ENCODE measurements at regions not wholly inside any gene's neighbourhood (a gene's known extent, or its start where the extent isn't known, plus 50 kb on each side); places are given as distances from the start of the nearest gene placed in this dataset.

DNA sequence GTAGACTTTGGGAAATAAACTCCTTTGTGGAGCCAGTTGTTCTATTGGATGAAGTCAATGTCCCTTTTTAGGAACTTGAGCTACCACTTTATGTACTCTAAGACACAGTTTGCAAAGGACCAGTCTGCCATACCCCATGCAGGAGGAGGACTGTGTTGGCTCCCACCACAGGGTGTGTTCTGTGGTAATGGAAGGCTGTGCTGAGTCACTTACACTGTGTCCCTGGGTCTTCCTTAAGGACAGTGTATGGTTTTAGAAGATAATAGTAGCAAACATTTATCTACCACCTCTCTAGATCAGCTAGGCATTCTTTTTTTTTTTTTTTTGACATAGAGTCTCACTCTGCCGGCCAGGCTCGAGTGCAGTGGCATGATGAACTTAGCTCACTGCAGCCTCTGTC is 184.0 kb upstream of the PGRMC2 start:
- no peaks in the 10 kb centered on the region for H3K36me3 ChIP-seq
- intact Hi-C loops (cut with micrococcal nuclease), result no loop called here
- DNase-seq, result no peak
- H3K4me3 ChIP-seq, result no peak overlapping the region
- no peaks in the 10 kb centered on the region for H3K27me3 ChIP-seq (ENCODE audit: low read depth)
- TF ChIP-seq, protein P1, sequence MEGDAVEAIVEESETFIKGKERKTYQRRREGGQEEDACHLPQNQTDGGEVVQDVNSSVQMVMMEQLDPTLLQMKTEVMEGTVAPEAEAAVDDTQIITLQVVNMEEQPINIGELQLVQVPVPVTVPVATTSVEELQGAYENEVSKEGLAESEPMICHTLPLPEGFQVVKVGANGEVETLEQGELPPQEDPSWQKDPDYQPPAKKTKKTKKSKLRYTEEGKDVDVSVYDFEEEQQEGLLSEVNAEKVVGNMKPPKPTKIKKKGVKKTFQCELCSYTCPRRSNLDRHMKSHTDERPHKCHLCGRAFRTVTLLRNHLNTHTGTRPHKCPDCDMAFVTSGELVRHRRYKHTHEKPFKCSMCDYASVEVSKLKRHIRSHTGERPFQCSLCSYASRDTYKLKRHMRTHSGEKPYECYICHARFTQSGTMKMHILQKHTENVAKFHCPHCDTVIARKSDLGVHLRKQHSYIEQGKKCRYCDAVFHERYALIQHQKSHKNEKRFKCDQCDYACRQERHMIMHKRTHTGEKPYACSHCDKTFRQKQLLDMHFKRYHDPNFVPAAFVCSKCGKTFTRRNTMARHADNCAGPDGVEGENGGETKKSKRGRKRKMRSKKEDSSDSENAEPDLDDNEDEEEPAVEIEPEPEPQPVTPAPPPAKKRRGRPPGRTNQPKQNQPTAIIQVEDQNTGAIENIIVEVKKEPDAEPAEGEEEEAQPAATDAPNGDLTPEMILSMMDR (IDR thresholded peaks at IDR 0.05; ENCODE audit: borderline replicate concordance), result no peak
- no peak overlapping the region for H3K27ac ChIP-seq (replicated peaks)
- no peaks in the 10 kb centered on the region for H3K9me3 ChIP-seq (replicated peaks)
- peaks cover 14% of the 10 kb centered on the region for H3K4me1 ChIP-seq

DNA sequence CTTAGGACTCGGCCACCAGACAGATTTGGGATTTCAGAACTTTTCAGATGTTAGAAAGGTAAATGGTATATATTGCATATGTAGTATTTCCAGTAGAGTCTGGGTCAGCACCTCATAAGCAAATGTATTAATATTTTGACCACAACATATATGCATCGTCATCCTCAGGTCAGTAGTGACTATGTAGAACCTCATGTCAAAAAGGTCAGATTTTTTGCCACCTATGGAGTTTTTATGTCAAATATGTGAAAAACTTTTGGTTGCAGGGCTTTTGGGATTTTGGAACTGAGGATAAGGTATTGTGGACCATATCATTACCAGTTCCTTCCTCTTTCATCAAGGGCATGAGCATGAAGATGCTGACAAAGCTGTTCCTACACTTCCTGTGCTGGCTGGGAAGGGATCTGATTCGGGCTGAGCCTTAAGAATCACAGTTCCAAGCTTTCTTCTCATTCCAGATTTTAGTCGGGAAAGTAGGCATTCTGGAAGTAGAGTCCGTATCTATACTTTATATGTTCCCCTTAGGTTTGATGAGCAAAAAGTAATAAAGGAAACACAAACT is 183.0 kb upstream of the PGRMC2 start:
- intact Hi-C loops (cut with micrococcal nuclease), result no loop called here
- Histone ChIP-seq H3K4me1 (peaks cover 14% of the 10 kb centered on the region), H3K36me3 (no peaks in the 10 kb centered on the region), H3K9me3 (replicated peaks) (no peaks in the 10 kb centered on the region), H3K27ac (replicated peaks) (no peak overlapping the region), H3K27me3 (ENCODE audit: low read depth) (no peaks in the 10 kb centered on the region), H3K4me3 (no peak overlapping the region)
- no peak for DNase-seq
- TF ChIP-seq, protein P1 (IDR thresholded peaks at IDR 0.05; ENCODE audit: borderline replicate concordance), result no peak

DNA sequence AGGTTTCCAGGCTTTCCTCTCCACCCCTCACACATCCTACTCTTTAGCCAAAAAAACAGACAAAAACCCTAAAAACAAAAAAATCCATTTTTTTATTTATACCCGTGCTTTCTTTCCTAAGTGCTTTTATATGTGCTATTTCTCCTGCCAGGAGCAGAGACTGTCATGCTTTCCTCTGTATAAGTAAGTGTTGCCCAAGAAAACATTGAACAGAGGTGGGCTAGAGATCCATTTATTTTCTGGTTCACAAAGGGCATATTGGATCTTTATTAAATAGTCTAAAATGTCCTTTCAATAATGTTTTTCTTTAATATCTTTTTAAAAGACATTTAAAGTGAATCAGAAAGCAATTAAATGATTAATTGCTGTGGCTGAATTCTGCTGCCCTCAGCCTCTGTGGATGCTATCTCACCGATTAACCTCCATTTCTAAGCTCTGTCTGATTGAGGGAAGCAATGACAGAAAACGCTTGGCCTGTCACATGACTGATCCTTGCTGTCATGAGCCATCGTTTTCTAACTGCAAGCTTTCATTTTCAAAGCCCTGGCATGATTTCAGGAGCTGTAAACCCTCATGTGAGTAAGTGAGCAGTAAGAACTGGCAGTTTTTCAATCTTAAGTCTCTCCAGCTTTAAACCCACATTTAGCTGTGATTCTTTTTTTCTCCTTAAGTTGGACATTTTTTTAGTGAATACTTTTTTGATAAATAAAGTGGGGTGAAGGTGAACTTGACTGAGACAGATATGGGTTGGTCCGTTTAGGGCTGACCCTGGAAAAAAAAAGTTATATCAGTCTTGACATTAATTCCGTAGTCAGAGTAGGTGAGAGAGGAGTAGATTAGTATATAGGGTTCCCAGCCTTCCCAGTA is 180.7 kb upstream of the PGRMC2 start:
- TF ChIP-seq, protein P1 (IDR thresholded peaks at IDR 0.05; ENCODE audit: borderline replicate concordance), result no peak
- Histone ChIP-seq H3K27ac (replicated peaks) (peak overlapping the region; percentile 63), H3K27me3 (ENCODE audit: low read depth) (no peaks in the 10 kb centered on the region), H3K9me3 (replicated peaks) (no peaks in the 10 kb centered on the region), H3K4me3 (peak overlapping the region; percentile 14), H3K36me3 (no peaks in the 10 kb centered on the region), H3K4me1 (peaks cover 14% of the 10 kb centered on the region)
- intact Hi-C loops (cut with micrococcal nuclease), result no loop called here
- DNase-seq, result no peak

DNA sequence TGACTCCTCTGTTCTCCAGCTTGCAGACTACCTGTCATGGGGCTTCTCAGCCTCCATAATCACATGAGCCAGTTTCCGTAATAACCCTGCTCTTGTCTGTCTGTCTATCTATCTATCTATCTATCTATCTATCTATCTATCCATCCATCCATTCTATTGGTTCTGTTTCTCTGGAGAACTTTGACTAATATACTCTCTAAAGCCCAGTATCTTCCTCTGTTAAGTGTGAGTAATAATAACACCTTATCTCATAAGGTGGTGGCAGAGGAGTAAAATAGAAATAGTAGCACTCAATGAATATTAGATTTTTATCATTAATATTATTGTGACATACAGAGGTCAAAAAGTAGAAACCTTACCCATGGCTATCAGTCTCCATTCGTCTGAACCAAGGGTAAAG is 177.9 kb upstream of the PGRMC2 start:
- Histone ChIP-seq H3K4me1 (peaks cover 14% of the 10 kb centered on the region), H3K9me3 (replicated peaks) (no peaks in the 10 kb centered on the region), H3K27me3 (ENCODE audit: low read depth) (no peaks in the 10 kb centered on the region), H3K27ac (replicated peaks) (no peak overlapping the region), H3K4me3 (no peak overlapping the region), H3K36me3 (no peaks in the 10 kb centered on the region)
- DNase-seq, result no peak
- intact Hi-C loops (cut with micrococcal nuclease), result no loop called here
- TF ChIP-seq, protein P1 (IDR thresholded peaks at IDR 0.05; ENCODE audit: borderline replicate concordance), result no peak

DNA sequence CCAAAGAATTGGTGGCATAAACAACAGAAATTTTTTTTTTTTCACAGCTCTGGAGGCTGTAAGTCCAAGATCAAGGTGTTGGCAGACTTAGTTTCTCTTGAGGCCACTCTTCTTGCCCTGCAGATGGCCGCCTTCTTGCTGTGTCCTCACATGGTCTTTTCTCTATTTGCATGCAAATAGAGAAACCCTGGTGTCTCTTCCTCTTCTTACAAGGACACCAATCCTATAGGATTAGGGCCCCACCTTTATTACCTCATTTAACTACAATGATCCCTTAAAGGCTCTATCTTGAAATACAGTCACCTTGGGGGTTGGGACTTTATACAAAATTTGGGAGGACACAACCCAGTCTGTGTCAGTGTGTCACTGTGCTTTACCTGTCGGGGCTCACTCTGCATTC is 175.4 kb upstream of the PGRMC2 start:
- no peaks in the 10 kb centered on the region for H3K36me3 ChIP-seq
- H3K4me1 ChIP-seq, result peaks cover 4% of the 10 kb centered on the region
- intact Hi-C loops (cut with micrococcal nuclease), result no loop called here
- no peaks in the 10 kb centered on the region for H3K27me3 ChIP-seq (ENCODE audit: low read depth)
- no peak overlapping the region for H3K27ac ChIP-seq (replicated peaks)
- TF ChIP-seq, protein P1 (IDR thresholded peaks at IDR 0.05; ENCODE audit: borderline replicate concordance), result no peak
- no peaks in the 10 kb centered on the region for H3K9me3 ChIP-seq (replicated peaks)
- no peak overlapping the region for H3K4me3 ChIP-seq
- DNase-seq, result no peak

Measured in left ventricle myocardium inferior (tissue), 1 donor.